NCI-H82 treated with DMSO at 0.1 percent for 48 hours (cell line): ENCODE measurements at regions not wholly inside any gene's neighbourhood (a gene's known extent, or its start where the extent isn't known, plus 50 kb on each side); places are given as distances from the start of the nearest gene placed in this dataset.

Experiments
- DNase-seq: peaks from one replicate; lab custom pipeline; 2025; ENCODE audit not compliant: unreplicated experiment; lab: John Stamatoyannopoulos, UW

DNA sequence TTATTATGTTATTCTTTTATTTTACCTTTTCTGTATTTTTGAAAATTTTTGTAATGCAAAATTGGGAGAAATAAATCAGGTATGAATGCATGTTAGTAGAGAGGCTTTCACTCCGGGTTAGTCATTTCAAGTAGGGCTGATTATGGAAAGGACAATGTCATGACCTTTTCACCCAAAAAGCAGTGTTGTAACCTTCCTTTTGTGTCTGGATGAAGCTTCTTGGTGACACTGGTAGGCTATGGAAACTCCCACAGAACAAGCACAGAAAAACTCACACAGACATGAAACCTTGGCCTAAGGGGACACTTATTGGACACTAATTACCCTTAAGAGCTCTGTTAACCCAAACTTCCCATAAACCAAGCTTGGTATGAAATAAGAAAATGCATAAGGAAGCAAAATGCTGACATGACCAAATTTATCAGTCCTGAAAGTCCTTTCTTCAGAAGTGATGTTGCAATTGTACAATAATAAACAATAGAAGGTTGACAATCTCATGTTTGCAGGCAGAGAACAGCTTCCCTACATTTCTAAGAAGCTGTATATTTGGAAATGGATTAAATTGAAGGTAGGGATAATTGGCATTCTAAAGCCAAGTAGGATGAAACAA lies 70.0 kb upstream of the KCNJ15 start:
- DNase-seq, result no peak

GRCh38 chr21:38188037-38188436 lies 68.8 kb upstream of the KCNJ15 start:
- no peak for DNase-seq

GRCh38 chr21:38196036-38196435 lies 60.8 kb upstream of the KCNJ15 start:
- no peak for DNase-seq

DNA sequence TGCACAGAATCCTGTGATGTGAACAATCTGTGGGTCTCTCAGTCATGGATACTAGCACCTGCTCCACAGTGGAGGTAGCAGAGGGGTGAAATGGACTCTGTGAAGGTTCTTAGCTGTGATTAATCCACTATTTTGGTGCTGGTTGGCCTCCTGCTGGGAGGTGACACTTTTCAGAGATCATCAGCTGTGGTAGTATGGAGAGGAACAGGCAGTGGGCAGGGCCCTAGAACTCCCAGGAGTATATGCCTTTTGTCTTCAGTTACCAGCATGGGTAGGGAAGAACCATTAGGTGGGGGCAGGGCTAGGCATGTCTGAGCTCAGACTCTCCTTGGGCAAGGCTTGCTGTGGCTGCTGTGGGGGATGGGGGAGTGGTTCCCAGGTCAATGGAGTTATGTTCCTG lies 54.0 kb upstream of the KCNJ15 start:
- no peak for DNase-seq

DNA sequence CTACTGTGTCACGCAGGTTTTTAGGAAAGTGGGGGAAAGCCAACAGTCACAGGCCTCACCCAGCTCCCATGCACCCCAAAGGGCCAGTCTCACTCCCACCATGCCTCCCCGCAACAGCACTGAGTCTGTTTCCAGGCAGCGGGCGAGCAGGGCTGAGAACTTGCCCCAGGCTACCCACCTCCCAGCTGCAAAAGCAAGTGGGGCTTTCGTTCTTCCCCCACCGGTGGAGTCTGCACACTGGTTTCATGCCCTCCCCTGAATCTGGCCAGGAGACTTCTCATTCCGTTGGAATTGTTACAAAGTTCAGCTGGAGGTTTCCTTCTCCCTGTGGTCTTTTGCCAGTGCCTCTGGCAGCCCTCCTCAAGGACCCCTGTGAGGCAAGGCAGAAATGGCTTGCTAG lies 53.6 kb upstream of the KCNJ15 start:
- DNase-seq, result no peak

- DNase-seq, result no peak
These were observed 50.9 kb upstream of the KCNJ15 start for GRCh38 chr21:38205940-38206339.

- no peak for DNase-seq
These were observed 50.1 kb upstream of the KCNJ15 start for GRCh38 chr21:38206646-38207045.
